Testis (tissue), 2 donors: ENCODE measurements at regions not wholly inside any gene's neighbourhood (a gene's known extent, or its start where the extent isn't known, plus 50 kb on each side); places are given as distances from the start of the nearest gene placed in this dataset.

Source experiments
- CTCF ChIP-seq, 3 experiments: fragments of 450-650 bp in 2 of 3; fragments of 200-600 bp in 1 of 3; sonication (generic) in 1 of 3; IDR thresholded peaks; one replicate each; pipeline ENCODE4 v1.5.1; 2016 to 2019; ENCODE audit warnings: antibody characterized with exemption in 3 of 3, mild to moderate bottlenecking in 2 of 3, moderate library complexity in 1 of 3
- POLR2A ChIP-seq: fragments of 450-650 bp; IDR thresholded peaks from one replicate; pipeline ENCODE4 v1.6.1; 2017; ENCODE audit warnings: antibody characterized with exemption, mild to moderate bottlenecking, moderate library complexity

- no peak for TF ChIP-seq CTCF (IDR thresholded peaks at IDR 0.05)
- TF ChIP-seq POLR2A = no peak
Measured at GRCh38 chrX:33808636-33809035, 323.5 kb downstream of the FAM47A start.
